ENCODE measurements at regions not wholly inside any gene's neighbourhood (a gene's known extent, or its start where the extent isn't known, plus 50 kb on each side); places are given as distances from the start of the nearest gene placed in this dataset.

GRCh38 chr16:60541535-60541934, 1494.7 kb downstream of the CDH8 start:
- DNase-seq: no peak
- no peaks in the 10 kb centered on the region for H3K4me1 ChIP-seq (ENCODE audit: control insufficient read depth in 3 of 3, insufficient read depth in 2 of 3, low read depth in 1 of 3, low read length in 2 of 3)
- peaks cover 0 to 7% of the 10 kb centered on the region in 2 donors for H3K9me3 ChIP-seq (ENCODE audit: control insufficient read depth in 2 of 2, insufficient read depth in 1 of 2, low read depth in 1 of 2, low read length in 1 of 2)
- H3K36me3 ChIP-seq (ENCODE audit: control insufficient read depth in 3 of 3, insufficient read depth in 2 of 3, low read depth in 1 of 3, low read length in 3 of 3): no peaks in the 10 kb centered on the region
- 57 to 77% (median 69%) methylated on average over 1 of the region's 1 CpG for WGBS, 3 donors
- H3K4me3 ChIP-seq (ENCODE audit: low read depth in 1 of 3, low read length in 3 of 3): no peak overlapping the region
- H3K27me3 ChIP-seq (ENCODE audit: control insufficient read depth in 3 of 3, insufficient read depth in 3 of 3, low read length in 3 of 3): no peaks in the 10 kb centered on the region
- no peak for FAIRE-seq
- H3K27ac ChIP-seq (ENCODE audit: low read depth in 1 of 3, low read length in 2 of 3): no peak overlapping the region

GRCh38 chr16:60510941-60511340, 1525.3 kb downstream of the CDH8 start:
- whole genome bisulfite sequencing, 3 donors: 86 to 90% (median 90%) methylated on average over 3 of the region's 3 CpGs
- Histone ChIP-seq H3K27ac (ENCODE audit: low read depth in 1 of 3, low read length in 2 of 3) (no peak overlapping the region), H3K4me1 (ENCODE audit: control insufficient read depth in 3 of 3, insufficient read depth in 2 of 3, low read depth in 1 of 3, low read length in 2 of 3) (no peaks in the 10 kb centered on the region), H3K36me3 (ENCODE audit: control insufficient read depth in 3 of 3, insufficient read depth in 2 of 3, low read depth in 1 of 3, low read length in 3 of 3) (no peaks in the 10 kb centered on the region), H3K9me3 (ENCODE audit: control insufficient read depth in 2 of 2, insufficient read depth in 1 of 2, low read depth in 1 of 2, low read length in 1 of 2) (peaks cover 1 to 3% of the 10 kb centered on the region in 2 donors), H3K27me3 (ENCODE audit: control insufficient read depth in 3 of 3, insufficient read depth in 3 of 3, low read length in 3 of 3) (no peaks in the 10 kb centered on the region), H3K4me3 (ENCODE audit: low read depth in 1 of 3, low read length in 3 of 3) (no peak overlapping the region)
- DNase-seq (no peak), FAIRE-seq (no peak)

- H3K4me3 ChIP-seq (ENCODE audit: low read depth in 1 of 3, low read length in 3 of 3): no peak overlapping the region
- H3K27ac ChIP-seq (ENCODE audit: low read depth in 1 of 3, low read length in 2 of 3): no peak overlapping the region
- no peak for FAIRE-seq
- H3K27me3 ChIP-seq (ENCODE audit: control insufficient read depth in 3 of 3, insufficient read depth in 3 of 3, low read length in 3 of 3): no peaks in the 10 kb centered on the region
- WGBS, 3 donors: 62 to 73% (median 66%) methylated on average over 1 of the region's 1 CpG
- no peaks in the 10 kb centered on the region for H3K36me3 ChIP-seq (ENCODE audit: control insufficient read depth in 3 of 3, insufficient read depth in 2 of 3, low read depth in 1 of 3, low read length in 3 of 3)
- DNase-seq: no peak
- H3K4me1 ChIP-seq (ENCODE audit: control insufficient read depth in 3 of 3, insufficient read depth in 2 of 3, low read depth in 1 of 3, low read length in 2 of 3): no peaks in the 10 kb centered on the region
- peaks cover 0 to 1% of the 10 kb centered on the region in 2 donors for H3K9me3 ChIP-seq (ENCODE audit: control insufficient read depth in 2 of 2, insufficient read depth in 1 of 2, low read depth in 1 of 2, low read length in 1 of 2)
Observed at GRCh38 chr16:60510208-60510607, 1526.0 kb downstream of the CDH8 start.

GRCh38 chr16:60491273-60491672, 1545.0 kb downstream of the CDH8 start:
- 61 to 70% (median 63%) methylated on average over 3 of the region's 3 CpGs for WGBS, 3 donors
- DNase-seq: no peak
- no peak for FAIRE-seq
- no peaks in the 10 kb centered on the region for H3K9me3 ChIP-seq (ENCODE audit: control insufficient read depth in 2 of 2, insufficient read depth in 1 of 2, low read depth in 1 of 2, low read length in 1 of 2)
- no peaks in the 10 kb centered on the region for H3K4me1 ChIP-seq (ENCODE audit: control insufficient read depth in 3 of 3, insufficient read depth in 2 of 3, low read depth in 1 of 3, low read length in 2 of 3)
- H3K27ac ChIP-seq (ENCODE audit: low read depth in 1 of 3, low read length in 2 of 3): no peak overlapping the region
- H3K27me3 ChIP-seq (ENCODE audit: control insufficient read depth in 3 of 3, insufficient read depth in 3 of 3, low read length in 3 of 3): no peaks in the 10 kb centered on the region
- no peaks in the 10 kb centered on the region for H3K36me3 ChIP-seq (ENCODE audit: control insufficient read depth in 3 of 3, insufficient read depth in 2 of 3, low read depth in 1 of 3, low read length in 3 of 3)
- H3K4me3 ChIP-seq (ENCODE audit: low read depth in 1 of 3, low read length in 3 of 3): no peak overlapping the region

- H3K36me3 ChIP-seq (ENCODE audit: control insufficient read depth in 3 of 3, insufficient read depth in 2 of 3, low read depth in 1 of 3, low read length in 3 of 3): no peaks in the 10 kb centered on the region
- no peak overlapping the region for H3K4me3 ChIP-seq (ENCODE audit: low read depth in 1 of 3, low read length in 3 of 3)
- no peak for DNase-seq
- H3K27me3 ChIP-seq (ENCODE audit: control insufficient read depth in 3 of 3, insufficient read depth in 3 of 3, low read length in 3 of 3): no peaks in the 10 kb centered on the region
- H3K4me1 ChIP-seq (ENCODE audit: control insufficient read depth in 3 of 3, insufficient read depth in 2 of 3, low read depth in 1 of 3, low read length in 2 of 3): no peaks in the 10 kb centered on the region
- no peaks in the 10 kb centered on the region for H3K9me3 ChIP-seq (ENCODE audit: control insufficient read depth in 2 of 2, insufficient read depth in 1 of 2, low read depth in 1 of 2, low read length in 1 of 2)
- no peak for FAIRE-seq
- 64 to 82% (median 79%) methylated on average over 1 of the region's 1 CpG for WGBS, 3 donors
- no peak overlapping the region for H3K27ac ChIP-seq (ENCODE audit: low read depth in 1 of 3, low read length in 2 of 3)
Observed at GRCh38 chr16:60485872-60486489, 1550.3 kb downstream of the CDH8 start.

- H3K27ac ChIP-seq (ENCODE audit: low read depth in 1 of 3, low read length in 2 of 3): no peak overlapping the region
- no peaks in the 10 kb centered on the region for H3K9me3 ChIP-seq (ENCODE audit: control insufficient read depth in 2 of 2, insufficient read depth in 1 of 2, low read depth in 1 of 2, low read length in 1 of 2)
- 67 to 81% (median 72%) methylated on average over 2 of the region's 2 CpGs for WGBS, 3 donors
- DNase-seq (no peak), FAIRE-seq (no peak)
- H3K4me3 ChIP-seq (ENCODE audit: low read depth in 1 of 3, low read length in 3 of 3): no peak overlapping the region
- no peaks in the 10 kb centered on the region for H3K27me3 ChIP-seq (ENCODE audit: control insufficient read depth in 3 of 3, insufficient read depth in 3 of 3, low read length in 3 of 3)
- H3K4me1 ChIP-seq (ENCODE audit: control insufficient read depth in 3 of 3, insufficient read depth in 2 of 3, low read depth in 1 of 3, low read length in 2 of 3): no peaks in the 10 kb centered on the region
- no peaks in the 10 kb centered on the region for H3K36me3 ChIP-seq (ENCODE audit: control insufficient read depth in 3 of 3, insufficient read depth in 2 of 3, low read depth in 1 of 3, low read length in 3 of 3)
Observed at GRCh38 chr16:60484901-60485300, 1551.3 kb downstream of the CDH8 start.

GRCh38 chr16:60481591-60481990, 1554.6 kb downstream of the CDH8 start:
- no peaks in the 10 kb centered on the region for H3K9me3 ChIP-seq (ENCODE audit: control insufficient read depth in 2 of 2, insufficient read depth in 1 of 2, low read depth in 1 of 2, low read length in 1 of 2)
- 65 to 70% (median 67%) methylated on average over 2 of the region's 2 CpGs for WGBS, 3 donors
- H3K4me3 ChIP-seq (ENCODE audit: low read depth in 1 of 3, low read length in 3 of 3): no peak overlapping the region
- H3K4me1 ChIP-seq (ENCODE audit: control insufficient read depth in 3 of 3, insufficient read depth in 2 of 3, low read depth in 1 of 3, low read length in 2 of 3): no peaks in the 10 kb centered on the region
- H3K27ac ChIP-seq (ENCODE audit: low read depth in 1 of 3, low read length in 2 of 3): no peak overlapping the region
- FAIRE-seq (no peak), DNase-seq (no peak)
- H3K36me3 ChIP-seq (ENCODE audit: control insufficient read depth in 3 of 3, insufficient read depth in 2 of 3, low read depth in 1 of 3, low read length in 3 of 3): no peaks in the 10 kb centered on the region
- H3K27me3 ChIP-seq (ENCODE audit: control insufficient read depth in 3 of 3, insufficient read depth in 3 of 3, low read length in 3 of 3): no peaks in the 10 kb centered on the region

GRCh38 chr16:60478810-60479209, 1557.4 kb downstream of the CDH8 start:
- no peaks in the 10 kb centered on the region for H3K27me3 ChIP-seq (ENCODE audit: control insufficient read depth in 3 of 3, insufficient read depth in 3 of 3, low read length in 3 of 3)
- H3K4me3 ChIP-seq (ENCODE audit: low read depth in 1 of 3, low read length in 3 of 3): no peak overlapping the region
- H3K27ac ChIP-seq (ENCODE audit: low read depth in 1 of 3, low read length in 2 of 3): no peak overlapping the region
- no peaks in the 10 kb centered on the region for H3K9me3 ChIP-seq (ENCODE audit: control insufficient read depth in 2 of 2, insufficient read depth in 1 of 2, low read depth in 1 of 2, low read length in 1 of 2)
- no peak for DNase-seq
- FAIRE-seq: no peak
- no peaks in the 10 kb centered on the region for H3K4me1 ChIP-seq (ENCODE audit: control insufficient read depth in 3 of 3, insufficient read depth in 2 of 3, low read depth in 1 of 3, low read length in 2 of 3)
- H3K36me3 ChIP-seq (ENCODE audit: control insufficient read depth in 3 of 3, insufficient read depth in 2 of 3, low read depth in 1 of 3, low read length in 3 of 3): no peaks in the 10 kb centered on the region
- WGBS, 3 donors: 86 to 92% (median 86%) methylated on average over 1 of the region's 1 CpG

GRCh38 chr16:60463986-60464385, 1572.3 kb downstream of the CDH8 start:
- H3K4me1 ChIP-seq (ENCODE audit: control insufficient read depth in 3 of 3, insufficient read depth in 2 of 3, low read depth in 1 of 3, low read length in 2 of 3): no peaks in the 10 kb centered on the region
- DNase-seq: no peak
- no peaks in the 10 kb centered on the region for H3K27me3 ChIP-seq (ENCODE audit: control insufficient read depth in 3 of 3, insufficient read depth in 3 of 3, low read length in 3 of 3)
- no peak overlapping the region for H3K27ac ChIP-seq (ENCODE audit: low read depth in 1 of 3, low read length in 2 of 3)
- no peak overlapping the region for H3K4me3 ChIP-seq (ENCODE audit: low read depth in 1 of 3, low read length in 3 of 3)
- 75 to 76% (median 75%) methylated on average over 1 of the region's 1 CpG for WGBS, 3 donors
- no peaks in the 10 kb centered on the region for H3K36me3 ChIP-seq (ENCODE audit: control insufficient read depth in 3 of 3, insufficient read depth in 2 of 3, low read depth in 1 of 3, low read length in 3 of 3)
- H3K9me3 ChIP-seq (ENCODE audit: control insufficient read depth in 2 of 2, insufficient read depth in 1 of 2, low read depth in 1 of 2, low read length in 1 of 2): no peaks in the 10 kb centered on the region
- FAIRE-seq: no peak

Data from small intestine (tissue), 7 donors.